Loucy (cell line): ENCODE measurements at regions not wholly inside any gene's neighbourhood (a gene's known extent, or its start where the extent isn't known, plus 50 kb on each side); places are given as distances from the start of the nearest gene placed in this dataset.

ENCODE experiments used
- CTCF ChIP-seq: fragments of 200-600 bp; sonication (generic); conservative IDR thresholded peaks from 2 replicates; pipeline ENCODE4 v1.5.1; 2014; ENCODE audit warnings: mild to moderate bottlenecking, antibody characterized with exemption, low read length
- EZH2phosphoT487 ChIP-seq: fragments of 200-600 bp; IDR thresholded peaks from 2 replicates; pipeline ENCODE4 v1.6.1; 2018; ENCODE audit warnings: antibody characterized with exemption, mild to moderate bottlenecking, moderate library complexity, borderline replicate concordance

GRCh38 chr22:22772883-22773282 lies 114.7 kb upstream of the IGLL5 start:
- TF ChIP-seq CTCF = no peak
- no peak for TF ChIP-seq EZH2phosphoT487
